H1 (cell line): ENCODE measurements at regions not wholly inside any gene's neighbourhood (a gene's known extent, or its start where the extent isn't known, plus 50 kb on each side); places are given as distances from the start of the nearest gene placed in this dataset.

Experiments
- CTCF ChIA-PET: fragments of 300-600 bp; sonication (Branson Sonifier 250); formaldehyde crosslinking; loops from one replicate; lab custom pipeline; 2021; ENCODE audit not compliant: partially characterized antibody; lab: Charles Lee
- POLR2A ChIA-PET: fragments of 300-600 bp; sonication (Branson Sonifier 250); formaldehyde crosslinking; loops from one replicate; lab custom pipeline; 2021; ENCODE audit warnings: inconsistent platforms; ENCODE audit not compliant: partially characterized antibody; lab: Charles Lee
- DNase-seq, 2 experiments: peaks; one replicate each; pipeline versions ENCODE4 v3.0.0 to v3.0.0-alpha.2; 2010 to 2022; ENCODE audit warnings: low spot score in 2 of 2, low read depth in 1 of 2, mixed read lengths in 1 of 2
- FAIRE-seq: peaks from 2 replicates; lab custom pipeline; 2011; peaks lifted over from hg19 to GRCh38; lab: Jason Lieb, UNC
- H2AFZ ChIP-seq: 2 replicates; pipeline ENCODE4 v1.8.1; 2012; ENCODE audit warnings: low read length, inconsistent platforms
- H2AK5ac ChIP-seq: 2 replicates; pipeline ENCODE4 v1.6.1; 2013; ENCODE audit warnings: low read depth, low read length
- H2BK120ac ChIP-seq: replicated peaks from 2 replicates; pipeline ENCODE3; 2013; ENCODE audit warnings: low read depth, low read length, inconsistent platforms
- H2BK12ac ChIP-seq: 2 replicates; pipeline ENCODE4 v1.6.1; 2013; ENCODE audit warnings: low read depth, low read length
- H2BK15ac ChIP-seq: 2 replicates; pipeline ENCODE4 v1.6.1; 2013; ENCODE audit warnings: low read length
- H2BK20ac ChIP-seq: 2 replicates; pipeline ENCODE4 v1.6.1; 2013; ENCODE audit warnings: low read length
- H2BK5ac ChIP-seq: 2 replicates; pipeline ENCODE4 v1.6.1; 2013; ENCODE audit warnings: low read depth, low read length
- H3K14ac ChIP-seq: 2 replicates; pipeline ENCODE4 v1.6.1; 2013; ENCODE audit warnings: inconsistent platforms; ENCODE audit not compliant: insufficient read length
- H3K18ac ChIP-seq: 2 replicates; pipeline ENCODE4 v1.6.1; 2013; ENCODE audit warnings: low read length; ENCODE audit errors: extremely low read depth
- H3K23ac ChIP-seq: 2 replicates; pipeline ENCODE4 v1.6.1; 2013; ENCODE audit warnings: inconsistent platforms; ENCODE audit not compliant: insufficient read length
- H3K23me2 ChIP-seq: 2 replicates; pipeline ENCODE4 v1.6.1; 2013; ENCODE audit warnings: low read depth, low read length
- H3K27ac ChIP-seq: 2 replicates; pipeline ENCODE4 v1.6.1; 2011; ENCODE audit warnings: low read depth, low read length, inconsistent platforms
- H3K27me3 ChIP-seq, 4 experiments: replicated peaks in 1 of 4; 1 replicate in 1 of 4; 2 replicates in 3 of 4; pipeline versions ENCODE4 v1.6.1 to v1.8.1; 2011 to 2013; ENCODE audit warnings: low read length in 3 of 4, mild to moderate bottlenecking in 3 of 4, inconsistent platforms in 2 of 4, mixed read lengths in 2 of 4, moderate library complexity in 1 of 4; ENCODE audit not compliant: control insufficient read depth in 3 of 4, insufficient read depth in 3 of 4; ENCODE audit errors: extremely low read depth in 1 of 4
- H3K36me3 ChIP-seq, 4 experiments: 2 replicates each; pipeline versions ENCODE4 v1.6.1 to v1.8.1; 2011 to 2013; ENCODE audit warnings: mild to moderate bottlenecking in 4 of 4, low read length in 3 of 4, moderate library complexity in 2 of 4, control low read depth in 1 of 4, inconsistent platforms in 1 of 4; ENCODE audit not compliant: insufficient read depth in 4 of 4, control insufficient read depth in 2 of 4
- H3K4ac ChIP-seq: replicated peaks from 2 replicates; pipeline ENCODE3; 2013; ENCODE audit warnings: low read length, low read depth, mixed read lengths, inconsistent platforms; ENCODE audit not compliant: insufficient read length
- H3K4me1 ChIP-seq, 4 experiments: replicated peaks in 1 of 4; 1 replicate in 1 of 4; 2 replicates in 3 of 4; pipeline versions ENCODE4 v1.6.1 to v1.8.1; 2011 to 2013; ENCODE audit warnings: low read length in 3 of 4, inconsistent platforms in 2 of 4, mixed read lengths in 1 of 4; ENCODE audit not compliant: insufficient read depth in 4 of 4, control insufficient read depth in 3 of 4
- H3K4me2 ChIP-seq, 2 experiments: 2 replicates each; pipeline versions ENCODE4 v1.6.1 to v1.8.1; 2011 to 2013; ENCODE audit warnings: low read depth in 2 of 2, low read length in 2 of 2, control low read depth in 1 of 2, inconsistent platforms in 1 of 2, mild to moderate bottlenecking in 1 of 2; ENCODE audit not compliant: insufficient read depth in 1 of 2
- H3K4me3 ChIP-seq, 4 experiments: fragments of 200-600, 300-600 bp in 1 of 4; sonication (generic), shearing (Covaris generic), sonication (Bioruptor Twin) in 1 of 4; 2 replicates each; pipeline versions ENCODE4 v1.5.1 to v1.8.1; 2011 to 2016; ENCODE audit warnings: low read length in 4 of 4, low read depth in 3 of 4, control low read depth in 2 of 4, inconsistent platforms in 2 of 4, mild to moderate bottlenecking in 2 of 4, mixed read lengths in 1 of 4, moderate library complexity in 1 of 4; ENCODE audit not compliant: insufficient read depth in 2 of 4; ENCODE audit errors: extremely low read depth in 1 of 4
- H3K56ac ChIP-seq: replicated peaks from 2 replicates; pipeline ENCODE3; 2013; ENCODE audit warnings: low read depth, mild to moderate bottlenecking, mixed read lengths, low read length, inconsistent platforms; ENCODE audit not compliant: insufficient read length
- H3K79me1 ChIP-seq: 2 replicates; pipeline ENCODE4 v1.6.1; 2013; ENCODE audit warnings: low read depth, low read length, control low read depth
- H3K79me2 ChIP-seq, 2 experiments: 2 replicates each; pipeline versions ENCODE4 v1.6.1 to v1.8.1; 2012 to 2013; ENCODE audit warnings: low read length in 2 of 2, mild to moderate bottlenecking in 2 of 2, inconsistent platforms in 1 of 2; ENCODE audit not compliant: insufficient read depth in 2 of 2, control insufficient read depth in 1 of 2
- H3K9ac ChIP-seq, 4 experiments: replicated peaks in 1 of 4; 1 replicate in 1 of 4; 2 replicates in 3 of 4; pipeline versions ENCODE4 v1.6.1 to v1.8.1; 2011 to 2013; ENCODE audit warnings: low read depth in 3 of 4, low read length in 3 of 4, control low read depth in 2 of 4, mild to moderate bottlenecking in 2 of 4, moderate library complexity in 2 of 4, inconsistent platforms in 1 of 4; ENCODE audit errors: extremely low read depth in 1 of 4
- H3K9me3 ChIP-seq, 2 experiments: 2 replicates each; pipeline versions ENCODE4 v1.6.1 to v1.8.1; 2012 to 2013; ENCODE audit warnings: mild to moderate bottlenecking in 2 of 2, moderate library complexity in 2 of 2, control low read depth in 1 of 2, inconsistent platforms in 1 of 2, low read depth in 1 of 2, low read length in 1 of 2, mixed read lengths in 1 of 2; ENCODE audit not compliant: insufficient read depth in 2 of 2
- H4K20me1 ChIP-seq, 2 experiments: replicated peaks in 1 of 2; 2 replicates each; pipeline versions ENCODE3 to v1.8.1; 2011 to 2013; ENCODE audit warnings: inconsistent platforms in 2 of 2, low read length in 2 of 2, mild to moderate bottlenecking in 1 of 2; ENCODE audit not compliant: insufficient read depth in 2 of 2, control insufficient read depth in 1 of 2
- H4K5ac ChIP-seq: 2 replicates; pipeline ENCODE4 v1.6.1; 2013; ENCODE audit warnings: low read length, low read depth, mixed read lengths, inconsistent platforms; ENCODE audit not compliant: insufficient read length
- H4K8ac ChIP-seq: 2 replicates; pipeline ENCODE4 v1.8.0; 2013; ENCODE audit warnings: mild to moderate bottlenecking, moderate library complexity, low read length, inconsistent platforms; ENCODE audit not compliant: insufficient read depth; ENCODE audit errors: extremely low read depth
- H4K91ac ChIP-seq: replicated peaks from 2 replicates; pipeline ENCODE3; 2013; ENCODE audit warnings: low read length, mixed read lengths, inconsistent platforms; ENCODE audit not compliant: insufficient read length
- ASH2L ChIP-seq: fragments of 200-600, 300-600 bp; sonication (generic); IDR thresholded peaks from one replicate; pipeline ENCODE4 v1.7.1; 2017; ENCODE audit warnings: low read length
- ATF3 ChIP-seq: IDR thresholded peaks from 2 replicates; pipeline ENCODE4 v1.6.1; 2011; ENCODE audit warnings: low read depth, mild to moderate bottlenecking, low read length; ENCODE audit not compliant: insufficient read depth
- CREB1 ChIP-seq: IDR thresholded peaks from 2 replicates; pipeline ENCODE4 v1.6.1; 2012; ENCODE audit warnings: inconsistent platforms
- EP300 ChIP-seq, 2 experiments: IDR thresholded peaks; 1 replicate in 1 of 2; 2 replicates in 1 of 2; pipeline ENCODE4 v1.6.1; 2011 to 2012; ENCODE audit warnings: low read depth in 2 of 2, low read length in 2 of 2, mild to moderate bottlenecking in 2 of 2, borderline replicate concordance in 1 of 2, inconsistent platforms in 1 of 2, moderate library complexity in 1 of 2
- FOSL1 ChIP-seq: IDR thresholded peaks from 2 replicates; pipeline ENCODE4 v1.6.1; 2011; ENCODE audit warnings: mild to moderate bottlenecking, low read depth, low read length, moderate library complexity; ENCODE audit not compliant: insufficient read depth
- RAD21 ChIP-seq, 2 experiments: IDR thresholded peaks in 1 of 2; conservative IDR thresholded peaks in 1 of 2; 2 replicates each; pipeline ENCODE4 v1.6.1; 2011; ENCODE audit warnings: low read depth in 2 of 2, low read length in 2 of 2, improper control_type of control experiment in 1 of 2, inconsistent platforms in 1 of 2, mild to moderate bottlenecking in 1 of 2, moderate library complexity in 1 of 2
- SUZ12 ChIP-seq: fragments of 200-600 bp; sonication (generic); IDR thresholded peaks from 2 replicates; pipeline ENCODE4 v1.6.1; 2012; ENCODE audit warnings: mild to moderate bottlenecking, inconsistent platforms, low read length, moderate library complexity, mixed read lengths
- WGBS, 2 experiments: shearing (Covaris generic) in 1 of 2; methylation state at CpG; one replicate each; pipeline versions ENCODE4 v1.1.6 to v1.1.7; 2013 to 2015; ENCODE audit warnings: low lambda C conversion rate in 2 of 2, mixed read lengths in 2 of 2, inconsistent platforms in 1 of 2, low coverage in 1 of 2, missing lambda C conversion rate in 1 of 2; ENCODE audit not compliant: insufficient replicate concordance in 2 of 2, insufficient coverage in 1 of 2, insufficient read length in 1 of 2; ENCODE audit errors: extremely low coverage in 1 of 2, missing lambda C conversion rate in 1 of 2; 5-methylcytosine and 5-hydroxymethylcytosine counted together
- TF ChIP-seq, protein P1 (sequence below): IDR thresholded peaks from 2 replicates; pipeline ENCODE4 v1.6.1; 2011; ENCODE audit warnings: low read length, improper control_type of control experiment

- Histone ChIP-seq H3K56ac (no peak overlapping the region), H2BK5ac (no peak overlapping the region), H3K9ac (no peak overlapping the region), H3K14ac (no peak overlapping the region), H3K79me2 (no peaks in the 10 kb centered on the region), H3K4ac (no peak overlapping the region), H2BK15ac (no peak overlapping the region), H3K9me3 (no peaks in the 10 kb centered on the region), H2AK5ac (no peak overlapping the region), H4K8ac (no peak overlapping the region), H2BK12ac (no peak overlapping the region), H3K27ac (no peak overlapping the region), H3K79me1 (no peaks in the 10 kb centered on the region), H3K23ac (no peak overlapping the region), H3K4me1 (no peaks in the 10 kb centered on the region), H3K4me2 (no peak overlapping the region), H3K18ac (no peak overlapping the region), H4K20me1 (no peaks in the 10 kb centered on the region), H3K4me3 (no peak overlapping the region), H2BK20ac (no peak overlapping the region), H4K5ac (no peak overlapping the region), H2AFZ (no peak overlapping the region), H3K23me2 (no peaks in the 10 kb centered on the region), H3K36me3 (no peaks in the 10 kb centered on the region), H2BK120ac (no peak overlapping the region), H3K27me3 (no peaks in the 10 kb centered on the region), H4K91ac (no peak overlapping the region)
- FAIRE-seq (no peak), DNase-seq (no peak)
- WGBS, 2 experiments: 90% methylated on average over 1 of the region's 1 CpG; no CpG with 5 or more reads in 1 of the 2 experiments
- ChIA-PET POLR2A (no interaction called here), CTCF (no interaction called here)
- TF ChIP-seq, protein P1, sequence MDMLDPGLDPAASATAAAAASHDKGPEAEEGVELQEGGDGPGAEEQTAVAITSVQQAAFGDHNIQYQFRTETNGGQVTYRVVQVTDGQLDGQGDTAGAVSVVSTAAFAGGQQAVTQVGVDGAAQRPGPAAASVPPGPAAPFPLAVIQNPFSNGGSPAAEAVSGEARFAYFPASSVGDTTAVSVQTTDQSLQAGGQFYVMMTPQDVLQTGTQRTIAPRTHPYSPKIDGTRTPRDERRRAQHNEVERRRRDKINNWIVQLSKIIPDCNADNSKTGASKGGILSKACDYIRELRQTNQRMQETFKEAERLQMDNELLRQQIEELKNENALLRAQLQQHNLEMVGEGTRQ: no peak
- TF ChIP-seq SUZ12 (no peak), ASH2L (no peak), CREB1 (no peak), FOSL1 (no peak), EP300 (IDR thresholded peaks at IDR 0.05; ENCODE audit: borderline replicate concordance in 1 of 2, low read depth in 2 of 2, low read length in 2 of 2) (no peak), RAD21 (IDR thresholded peaks at IDR 0.05 in 1 of 2, conservative IDR thresholded peaks at IDR 0.05 in 1 of 2; ENCODE audit: low read depth in 2 of 2, low read length in 2 of 2) (no peak), ATF3 (no peak)
Observed at GRCh38 chr4:137309424-137309823, 222.9 kb downstream of the PCDH18 start.
